NCI-H1092 treated with DMSO at 0.1 percent for 48 hours (cell line): ENCODE measurements at regions not wholly inside any gene's neighbourhood (a gene's known extent, or its start where the extent isn't known, plus 50 kb on each side); places are given as distances from the start of the nearest gene placed in this dataset.
"Not testable (repeated sequence)": the region's sequence is repeated elsewhere in the genome, so short reads cannot be mapped to it uniquely, and the experiment has no call there.

Experiments used
- DNase-seq: peaks from one replicate; lab custom pipeline; 2025; lab: John Stamatoyannopoulos, UW

- DNase-seq = no peak
Measured at GRCh38 chr2:187782301-187782700, 228.1 kb upstream of the TFPI start.

GRCh38 chr2:187783446-187783845 is 229.2 kb upstream of the TFPI start:
- no peak for DNase-seq

GRCh38 chr2:187784138-187784537 is 229.9 kb upstream of the TFPI start:
- DNase-seq = not testable (repeated sequence)

- DNase-seq = no peak
Measured at GRCh38 chr2:187799601-187800000, 245.4 kb upstream of the TFPI start.

GRCh38 chr2:187803816-187804215 is 249.6 kb upstream of the TFPI start:
- DNase-seq = no peak

- no peak for DNase-seq
Measured at GRCh38 chr2:187815113-187815512, 260.9 kb upstream of the TFPI start.

GRCh38 chr2:187819624-187820023 is 265.4 kb upstream of the TFPI start:
- DNase-seq = no peak

GRCh38 chr2:187825108-187825507 is 270.9 kb upstream of the TFPI start:
- DNase-seq = no peak

- DNase-seq = no peak
Measured at GRCh38 chr2:187826023-187826422, 271.8 kb upstream of the TFPI start.

- no peak for DNase-seq
Measured at GRCh38 chr2:187834787-187835186, 280.6 kb upstream of the TFPI start.

GRCh38 chr2:187838690-187839089 is 284.5 kb upstream of the TFPI start:
- no peak for DNase-seq

GRCh38 chr2:187842315-187842714 is 288.1 kb upstream of the TFPI start:
- no peak for DNase-seq

GRCh38 chr2:187842978-187843847 is 289.0 kb upstream of the TFPI start:
- peak; percentile 21 for DNase-seq

- no peak for DNase-seq
Measured at GRCh38 chr2:187847245-187848208, 293.3 kb upstream of the TFPI start.

GRCh38 chr2:187851955-187852561 is 297.8 kb upstream of the TFPI start:
- DNase-seq = no peak

GRCh38 chr2:187853381-187853791 is 299.2 kb upstream of the TFPI start:
- no peak for DNase-seq

GRCh38 chr2:187854801-187855200 is 300.6 kb upstream of the TFPI start:
- no peak for DNase-seq

- DNase-seq = no peak
Measured at GRCh38 chr2:187855689-187856088, 301.5 kb upstream of the TFPI start.

GRCh38 chr2:187857826-187858225 is 303.6 kb upstream of the TFPI start:
- DNase-seq = no peak

GRCh38 chr2:187862715-187863114 is 308.5 kb upstream of the TFPI start:
- DNase-seq = no peak

- DNase-seq = no peak
Measured at GRCh38 chr2:187865025-187865424, 310.8 kb upstream of the TFPI start.

GRCh38 chr2:187867165-187867564 is 312.9 kb upstream of the TFPI start:
- no peak for DNase-seq
